MM.1S (cell line): ENCODE measurements at regions not wholly inside any gene's neighbourhood (a gene's known extent, or its start where the extent isn't known, plus 50 kb on each side); places are given as distances from the start of the nearest gene placed in this dataset.

Experiments used
- EZH2 ChIP-seq: fragments of 300-600 bp; sonication (generic); optimal IDR thresholded peaks from 2 replicates; pipeline ENCODE3; 2017; ENCODE audit warnings: low read depth, mild to moderate bottlenecking, antibody characterized with exemption, low read length, mixed read lengths
- EZH2phosphoT487 ChIP-seq: fragments of 300-600 bp; sonication (generic); IDR thresholded peaks from 2 replicates; pipeline ENCODE4 v1.6.1; 2018; ENCODE audit warnings: antibody characterized with exemption, low read length
- TF ChIP-seq, protein P1 (sequence below): fragments of 300-600 bp; sonication (generic); IDR thresholded peaks from 2 replicates; pipeline ENCODE4 v1.5.1; 2016; ENCODE audit warnings: antibody characterized with exemption, low read length, mixed read lengths

DNA sequence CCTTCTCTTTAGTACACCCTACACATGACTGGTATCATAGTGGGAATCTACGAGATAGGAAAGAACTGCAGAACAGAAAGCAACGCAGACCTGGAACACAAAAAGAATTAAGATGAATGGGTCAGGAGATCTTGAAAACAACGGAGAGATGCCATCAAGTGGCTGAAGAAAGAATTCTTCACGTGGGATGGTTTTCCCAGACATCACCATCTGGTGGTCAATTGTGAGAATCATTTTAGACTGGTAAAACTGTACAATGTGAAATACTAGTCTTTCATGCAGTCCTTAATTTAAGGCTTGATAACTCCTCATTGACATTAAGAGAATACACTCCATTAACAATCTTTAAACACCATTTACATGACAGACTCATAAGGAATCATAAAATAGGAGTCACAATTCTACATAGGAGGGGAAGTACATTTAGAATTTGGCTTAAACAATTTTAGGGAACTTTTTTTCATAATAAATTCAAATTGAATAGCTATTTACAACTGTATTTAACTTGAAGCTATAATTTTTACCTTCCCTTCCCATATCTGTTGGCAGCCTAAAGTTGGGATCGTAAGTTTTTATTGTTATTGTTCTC lies 128.4 kb upstream of the TRPM3 start:
- TF ChIP-seq, protein P1, sequence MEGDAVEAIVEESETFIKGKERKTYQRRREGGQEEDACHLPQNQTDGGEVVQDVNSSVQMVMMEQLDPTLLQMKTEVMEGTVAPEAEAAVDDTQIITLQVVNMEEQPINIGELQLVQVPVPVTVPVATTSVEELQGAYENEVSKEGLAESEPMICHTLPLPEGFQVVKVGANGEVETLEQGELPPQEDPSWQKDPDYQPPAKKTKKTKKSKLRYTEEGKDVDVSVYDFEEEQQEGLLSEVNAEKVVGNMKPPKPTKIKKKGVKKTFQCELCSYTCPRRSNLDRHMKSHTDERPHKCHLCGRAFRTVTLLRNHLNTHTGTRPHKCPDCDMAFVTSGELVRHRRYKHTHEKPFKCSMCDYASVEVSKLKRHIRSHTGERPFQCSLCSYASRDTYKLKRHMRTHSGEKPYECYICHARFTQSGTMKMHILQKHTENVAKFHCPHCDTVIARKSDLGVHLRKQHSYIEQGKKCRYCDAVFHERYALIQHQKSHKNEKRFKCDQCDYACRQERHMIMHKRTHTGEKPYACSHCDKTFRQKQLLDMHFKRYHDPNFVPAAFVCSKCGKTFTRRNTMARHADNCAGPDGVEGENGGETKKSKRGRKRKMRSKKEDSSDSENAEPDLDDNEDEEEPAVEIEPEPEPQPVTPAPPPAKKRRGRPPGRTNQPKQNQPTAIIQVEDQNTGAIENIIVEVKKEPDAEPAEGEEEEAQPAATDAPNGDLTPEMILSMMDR: peak; percentile 91
- TF ChIP-seq EZH2 (no peak), EZH2phosphoT487 (no peak)
